IMR-90 (cell line): ENCODE measurements at regions not wholly inside any gene's neighbourhood (a gene's known extent, or its start where the extent isn't known, plus 50 kb on each side); places are given as distances from the start of the nearest gene placed in this dataset.

Source experiments
- ATAC-seq: fragments of 200-7000 bp; cut with Tn5 transposase; 2 replicates; pipeline ENCODE4 v1.9.1; 2020; ENCODE audit warnings: low read depth, mild to moderate bottlenecking, moderate library complexity
- BruUV-seq: library from RNA; stranded (reverse); fragments of 400-500 nt; replicated peaks from 2 replicates; lab custom pipeline; 2021; lab: Mats Ljungman, UMichigan
- CTCF ChIA-PET: fragments of 300-600 bp; formaldehyde crosslinking; extraction: SDS; loops from one replicate; lab custom pipeline; 2021; ENCODE audit warnings: antibody characterized with exemption; lab: Yijun Ruan, JAX
- POLR2A ChIA-PET: fragments of 300-600 bp; sonication (Branson Sonifier 250); formaldehyde crosslinking; loops from one replicate; lab custom pipeline; 2022; ENCODE audit warnings: antibody characterized with exemption; ENCODE audit not compliant: unreplicated experiment; lab: Charles Lee
- DNase-seq: peaks from one replicate; pipeline ENCODE4 v3.0.0; 2013
- H2AFZ ChIP-seq: replicated peaks from 2 replicates; pipeline ENCODE3; 2013; ENCODE audit warnings: low read length, mild to moderate bottlenecking; ENCODE audit not compliant: poor library complexity
- H2AK5ac ChIP-seq: 2 replicates; pipeline ENCODE4 v1.6.1; 2013; ENCODE audit warnings: low read depth, low read length, inconsistent platforms
- H2AK9ac ChIP-seq: replicated peaks from 2 replicates; pipeline ENCODE3; 2013; ENCODE audit warnings: mild to moderate bottlenecking, low read depth, low read length, moderate library complexity; ENCODE audit not compliant: poor library complexity
- H2BK120ac ChIP-seq: 2 replicates; pipeline ENCODE4 v1.6.1; 2013; ENCODE audit warnings: low read depth, low read length, inconsistent platforms
- H2BK15ac ChIP-seq: 3 replicates; pipeline ENCODE4 v1.6.1; 2013; ENCODE audit warnings: low read depth, low read length, inconsistent platforms
- H2BK20ac ChIP-seq: 2 replicates; pipeline ENCODE4 v1.6.1; 2013; ENCODE audit warnings: low read depth, mild to moderate bottlenecking, inconsistent platforms, low read length, moderate library complexity
- H2BK5ac ChIP-seq: 2 replicates; pipeline ENCODE4 v1.6.1; 2013; ENCODE audit warnings: mild to moderate bottlenecking, low read depth, low read length, inconsistent platforms; ENCODE audit not compliant: poor library complexity, severe bottlenecking
- H3K14ac ChIP-seq: replicated peaks from 2 replicates; pipeline ENCODE4 v1.6.1; 2013; ENCODE audit warnings: low read depth, low read length, inconsistent platforms
- H3K18ac ChIP-seq: 2 replicates; pipeline ENCODE4 v1.6.1; 2013; ENCODE audit warnings: low read depth, low read length, control low read depth
- H3K23ac ChIP-seq: 2 replicates; pipeline ENCODE4 v1.6.1; 2013; ENCODE audit warnings: low read depth, low read length, inconsistent platforms
- H3K27ac ChIP-seq: 2 replicates; pipeline ENCODE4 v1.5.1; 2013; ENCODE audit warnings: mild to moderate bottlenecking, control low read depth, low read length; ENCODE audit not compliant: insufficient read depth
- H3K27me3 ChIP-seq: 2 replicates; pipeline ENCODE4 v1.6.1; 2013; ENCODE audit warnings: low read length; ENCODE audit not compliant: control insufficient read depth, insufficient read depth
- H3K36me3 ChIP-seq: 2 replicates; pipeline ENCODE4 v1.6.1; 2013; ENCODE audit warnings: low read length, mixed read lengths; ENCODE audit not compliant: control insufficient read depth, insufficient read depth
- H3K4ac ChIP-seq: 2 replicates; pipeline ENCODE4 v1.6.1; 2013; ENCODE audit warnings: low read depth, low read length, inconsistent platforms
- H3K4me1 ChIP-seq: 2 replicates; pipeline ENCODE4 v1.6.1; 2013; ENCODE audit warnings: low read length, mixed read lengths; ENCODE audit not compliant: control insufficient read depth, insufficient read depth
- H3K4me2 ChIP-seq: 2 replicates; pipeline ENCODE4 v1.6.1; 2013; ENCODE audit warnings: low read depth, mild to moderate bottlenecking, control low read depth, low read length, moderate library complexity
- H3K4me3 ChIP-seq: 2 replicates; pipeline ENCODE4 v1.5.1; 2013; ENCODE audit warnings: low read depth, mild to moderate bottlenecking, control low read depth, low read length, moderate library complexity; ENCODE audit not compliant: insufficient read depth
- H3K56ac ChIP-seq: 2 replicates; pipeline ENCODE4 v1.6.1; 2013; ENCODE audit warnings: low read length, inconsistent platforms; ENCODE audit not compliant: insufficient read depth; ENCODE audit errors: extremely low read depth
- H3K79me1 ChIP-seq, 2 experiments: 2 replicates each; pipeline ENCODE4 v1.6.1; 2013; ENCODE audit warnings: low read length in 2 of 2, inconsistent platforms in 1 of 2, low read depth in 1 of 2
- H3K9ac ChIP-seq: 2 replicates; pipeline ENCODE4 v1.6.1; 2013; ENCODE audit warnings: low read depth, low read length, control low read depth
- H3K9me1 ChIP-seq: 2 replicates; pipeline ENCODE4 v1.6.1; 2013; ENCODE audit warnings: low read length, inconsistent platforms; ENCODE audit not compliant: insufficient read depth
- H3K9me3 ChIP-seq: 2 replicates; pipeline ENCODE4 v1.6.1; 2013; ENCODE audit warnings: low read length; ENCODE audit not compliant: control insufficient read depth, insufficient read depth
- H4K20me1 ChIP-seq: 2 replicates; pipeline ENCODE4 v1.6.1; 2013; ENCODE audit warnings: low read length, inconsistent platforms; ENCODE audit not compliant: insufficient read depth
- H4K5ac ChIP-seq: 2 replicates; pipeline ENCODE4 v1.6.1; 2013; ENCODE audit warnings: mild to moderate bottlenecking, low read depth, low read length, control low read depth
- H4K8ac ChIP-seq, 2 experiments: 2 replicates each; pipeline ENCODE4 v1.6.1; 2013; ENCODE audit warnings: low read depth in 2 of 2, low read length in 2 of 2, control low read depth in 1 of 2, inconsistent platforms in 1 of 2
- H4K91ac ChIP-seq: 2 replicates; pipeline ENCODE4 v1.6.1; 2013; ENCODE audit warnings: low read depth, low read length, inconsistent platforms; ENCODE audit not compliant: insufficient read depth
- CEBPB ChIP-seq: IDR thresholded peaks from 2 replicates; pipeline ENCODE4 v1.6.1; 2012; ENCODE audit warnings: low read depth, low read length, improper control_type of control experiment
- CTCF ChIP-seq: conservative IDR thresholded peaks from 2 replicates; pipeline ENCODE4 v1.5.1; 2012; ENCODE audit warnings: mild to moderate bottlenecking, low read depth, low read length, improper control_type of control experiment
- RAD21 ChIP-seq: IDR thresholded peaks from 2 replicates; pipeline ENCODE4 v1.6.1; 2012; ENCODE audit warnings: low read length, improper control_type of control experiment
- RCOR1 ChIP-seq: IDR thresholded peaks from 2 replicates; pipeline ENCODE4 v1.6.1; 2012; ENCODE audit warnings: mild to moderate bottlenecking, low read length, improper control_type of control experiment; ENCODE audit not compliant: insufficient replicate concordance
- RFX5 ChIP-seq: IDR thresholded peaks from 2 replicates; pipeline ENCODE4 v1.8.0; 2012; ENCODE audit warnings: low read depth, mild to moderate bottlenecking, low read length, moderate library complexity
- USF2 ChIP-seq: fragments of 150-350 bp; IDR thresholded peaks from 2 replicates; pipeline ENCODE4 v1.6.1; 2017; ENCODE audit warnings: mild to moderate bottlenecking, antibody characterized with exemption, low read length, low read depth
- WGBS, 2 experiments: methylation state at CpG; one replicate each; pipeline versions ENCODE4 v1.1.5 to v1.1.7; 2013; ENCODE audit warnings: missing lambda C conversion rate in 2 of 2; ENCODE audit not compliant: insufficient read length in 1 of 2; ENCODE audit errors: extremely low coverage in 2 of 2; 5-methylcytosine and 5-hydroxymethylcytosine counted together
- dilution Hi-C: fragments of 300-500 bp; cut with HindIII; formaldehyde crosslinking; loops from one replicate; pipeline ENCODE4 v1.14.3; 2018; ENCODE audit warnings: low sequenced_read_pairs; ENCODE audit not compliant: unreplicated experiment
- in situ Hi-C: fragments of 300-500 bp; cut with MboI; formaldehyde crosslinking; loops from 3 replicates; pipeline ENCODE4 v1.14.3; 2019; ENCODE audit warnings: low sequenced_read_pairs, inconsistent platforms, mixed read lengths
- intact Hi-C: fragments of 100-400 bp; cut with micrococcal nuclease; formaldehyde crosslinking; loops from 2 replicates; pipeline ENCODE4 v1.10.0; 2022

GRCh38 chr7:13061115-13061514 lies 373.7 kb downstream of the ARL4A start:
- Histone ChIP-seq H2BK20ac (no peak overlapping the region), H3K18ac (no peak overlapping the region), H2AK9ac (no peak overlapping the region), H3K27me3 (no peaks in the 10 kb centered on the region), H3K27ac (no peak overlapping the region), H4K91ac (no peak overlapping the region), H3K4ac (no peak overlapping the region), H2BK120ac (no peak overlapping the region), H4K5ac (no peak overlapping the region), H3K4me2 (no peak overlapping the region), H3K9ac (no peak overlapping the region), H3K79me1 (no peaks in the 10 kb centered on the region), H3K4me1 (0 out of 2 replicates have a peak, but pooled peaks cover 2% of the 10 kb centered on the region), H3K14ac (no peak overlapping the region), H3K9me1 (no peaks in the 10 kb centered on the region), H2BK15ac (no peak overlapping the region), H3K4me3 (no peak overlapping the region), H2BK5ac (no peak overlapping the region), H3K36me3 (no peaks in the 10 kb centered on the region), H4K20me1 (no peaks in the 10 kb centered on the region), H4K8ac (no peak overlapping the region), H3K9me3 (no peaks in the 10 kb centered on the region), H3K56ac (no peak overlapping the region), H2AK5ac (no peak overlapping the region), H2AFZ (no peak overlapping the region), H3K23ac (no peak overlapping the region)
- CTCF ChIA-PET = interaction anchor here (0.6 to 1.2 kb wide), 2 partner anchors 83 to 272 kb away, joined by 3 to 4 read pairs; no protein-coding TSS in a partner anchor
- BruUV-seq = no TSS peak
- intact Hi-C loops = no loop called here
- in situ Hi-C loops = no loop called here
- 88% methylated on average over 1 of the region's 4 CpGs; no CpG with 5 or more reads in 1 of the 2 experiments for WGBS, 2 experiments
- dilution Hi-C loops = no loop called here
- ATAC-seq = no peak
- TF ChIP-seq USF2 = no peak
- no peak for TF ChIP-seq RCOR1
- no peak for TF ChIP-seq RAD21
- no peak for TF ChIP-seq RFX5
- no peak for TF ChIP-seq CTCF
- no peak for TF ChIP-seq CEBPB
- POLR2A ChIA-PET = no interaction called here
- DNase-seq = no peak
